ENCODE measurements at regions not wholly inside any gene's neighbourhood (a gene's known extent, or its start where the extent isn't known, plus 50 kb on each side); places are given as distances from the start of the nearest gene placed in this dataset.

DNA sequence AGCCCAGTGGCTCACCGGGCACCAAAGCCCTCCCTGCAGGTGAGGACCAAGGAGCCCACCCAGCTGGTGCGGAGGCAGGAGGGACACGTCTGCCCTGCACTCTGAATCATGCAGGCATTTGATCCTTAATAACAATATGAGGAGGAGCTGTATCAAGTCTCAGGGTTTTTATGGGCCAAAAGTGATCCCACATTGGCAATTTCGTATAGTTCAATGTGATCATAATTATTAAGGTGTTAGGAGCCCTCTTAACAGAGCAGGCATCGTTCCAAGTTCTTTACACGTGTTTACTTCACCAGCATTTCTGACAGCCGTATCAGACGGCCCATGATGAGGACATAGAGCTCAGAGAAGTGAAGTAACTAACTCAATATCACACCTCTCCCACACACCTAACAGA is 91.9 kb upstream of the PRR5 start:
- Histone ChIP-seq H3K9me3 (ENCODE audit: control insufficient read depth, insufficient read depth, low read depth, low read length) (no peaks in the 10 kb centered on the region), H3K4me3 (ENCODE audit: low read depth, low read length) (no peak overlapping the region), H3K36me3 (ENCODE audit: control insufficient read depth in 2 of 2, insufficient read depth in 1 of 2, low read length in 2 of 2) (no peaks in the 10 kb centered on the region), H3K27ac (ENCODE audit: extremely low read depth, low read depth, low read length) (no peak overlapping the region), H3K4me1 (ENCODE audit: control insufficient read depth, insufficient read depth, low read length) (no peaks in the 10 kb centered on the region)
- POLR2A ChIA-PET, result no interaction called here
- CTCF ChIA-PET, result interaction anchor here (1.0 to 5.0 kb wide), 2 partner anchors 16 to 616 kb away, joined by 3 to 25 read pairs; no protein-coding TSS in a partner anchor
- no peak for TF ChIP-seq ZNF391 (tag by site-specific recombination; IDR thresholded peaks at IDR 0.05; ENCODE audit: borderline replicate concordance, low read depth)
- TF ChIP-seq ZNF558 (tag by site-specific recombination; IDR thresholded peaks at IDR 0.05), result no peak
- TF ChIP-seq ZNF404 (tag by site-specific recombination; IDR thresholded peaks at IDR 0.05), result no peak
- no peak for TF ChIP-seq ZNF626 (tag by site-specific recombination; IDR thresholded peaks at IDR 0.05)
- no peak for TF ChIP-seq REPIN1 (tag by site-specific recombination; IDR thresholded peaks at IDR 0.05; ENCODE audit: low read depth)
- TF ChIP-seq ZSCAN16 (tag by site-specific recombination; IDR thresholded peaks at IDR 0.05), result no peak
- no peak for TF ChIP-seq KLF10 (tag by site-specific recombination; IDR thresholded peaks at IDR 0.05)
- TF ChIP-seq GLI4 (tag by site-specific recombination; IDR thresholded peaks at IDR 0.05), result no peak
- no peak for TF ChIP-seq ZNF114 (tag by site-specific recombination; IDR thresholded peaks at IDR 0.05)
- TF ChIP-seq ZNF324 (tag by site-specific recombination; IDR thresholded peaks at IDR 0.05), result no peak
- no peak for TF ChIP-seq TCF7L2 (IDR thresholded peaks at IDR 0.05; ENCODE audit: borderline replicate concordance, low read depth, low read length)
- TF ChIP-seq ZNF560 (tag by site-specific recombination; IDR thresholded peaks at IDR 0.05; ENCODE audit: borderline replicate concordance), result no peak
- no peak for TF ChIP-seq ZNF621 (tag by site-specific recombination; IDR thresholded peaks at IDR 0.05)
- TF ChIP-seq, protein P1, sequence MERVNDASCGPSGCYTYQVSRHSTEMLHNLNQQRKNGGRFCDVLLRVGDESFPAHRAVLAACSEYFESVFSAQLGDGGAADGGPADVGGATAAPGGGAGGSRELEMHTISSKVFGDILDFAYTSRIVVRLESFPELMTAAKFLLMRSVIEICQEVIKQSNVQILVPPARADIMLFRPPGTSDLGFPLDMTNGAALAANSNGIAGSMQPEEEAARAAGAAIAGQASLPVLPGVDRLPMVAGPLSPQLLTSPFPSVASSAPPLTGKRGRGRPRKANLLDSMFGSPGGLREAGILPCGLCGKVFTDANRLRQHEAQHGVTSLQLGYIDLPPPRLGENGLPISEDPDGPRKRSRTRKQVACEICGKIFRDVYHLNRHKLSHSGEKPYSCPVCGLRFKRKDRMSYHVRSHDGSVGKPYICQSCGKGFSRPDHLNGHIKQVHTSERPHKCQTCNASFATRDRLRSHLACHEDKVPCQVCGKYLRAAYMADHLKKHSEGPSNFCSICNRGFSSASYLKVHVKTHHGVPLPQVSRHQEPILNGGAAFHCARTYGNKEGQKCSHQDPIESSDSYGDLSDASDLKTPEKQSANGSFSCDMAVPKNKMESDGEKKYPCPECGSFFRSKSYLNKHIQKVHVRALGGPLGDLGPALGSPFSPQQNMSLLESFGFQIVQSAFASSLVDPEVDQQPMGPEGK (tag by site-specific recombination; IDR thresholded peaks at IDR 0.05), result no peak
- TF ChIP-seq ZNF501 (tag by site-specific recombination; IDR thresholded peaks at IDR 0.05), result no peak
- TF ChIP-seq ZNF777 (tag by site-specific recombination; IDR thresholded peaks at IDR 0.05; ENCODE audit: borderline replicate concordance), result no peak
- TF ChIP-seq, protein P2, sequence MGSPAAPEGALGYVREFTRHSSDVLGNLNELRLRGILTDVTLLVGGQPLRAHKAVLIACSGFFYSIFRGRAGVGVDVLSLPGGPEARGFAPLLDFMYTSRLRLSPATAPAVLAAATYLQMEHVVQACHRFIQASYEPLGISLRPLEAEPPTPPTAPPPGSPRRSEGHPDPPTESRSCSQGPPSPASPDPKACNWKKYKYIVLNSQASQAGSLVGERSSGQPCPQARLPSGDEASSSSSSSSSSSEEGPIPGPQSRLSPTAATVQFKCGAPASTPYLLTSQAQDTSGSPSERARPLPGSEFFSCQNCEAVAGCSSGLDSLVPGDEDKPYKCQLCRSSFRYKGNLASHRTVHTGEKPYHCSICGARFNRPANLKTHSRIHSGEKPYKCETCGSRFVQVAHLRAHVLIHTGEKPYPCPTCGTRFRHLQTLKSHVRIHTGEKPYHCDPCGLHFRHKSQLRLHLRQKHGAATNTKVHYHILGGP (tag by site-specific recombination; IDR thresholded peaks at IDR 0.05), result no peak
- TF ChIP-seq ZNF660 (tag by site-specific recombination; IDR thresholded peaks at IDR 0.05), result no peak
- no peak for TF ChIP-seq SP3 (tag by site-specific recombination; IDR thresholded peaks at IDR 0.05)

DNA sequence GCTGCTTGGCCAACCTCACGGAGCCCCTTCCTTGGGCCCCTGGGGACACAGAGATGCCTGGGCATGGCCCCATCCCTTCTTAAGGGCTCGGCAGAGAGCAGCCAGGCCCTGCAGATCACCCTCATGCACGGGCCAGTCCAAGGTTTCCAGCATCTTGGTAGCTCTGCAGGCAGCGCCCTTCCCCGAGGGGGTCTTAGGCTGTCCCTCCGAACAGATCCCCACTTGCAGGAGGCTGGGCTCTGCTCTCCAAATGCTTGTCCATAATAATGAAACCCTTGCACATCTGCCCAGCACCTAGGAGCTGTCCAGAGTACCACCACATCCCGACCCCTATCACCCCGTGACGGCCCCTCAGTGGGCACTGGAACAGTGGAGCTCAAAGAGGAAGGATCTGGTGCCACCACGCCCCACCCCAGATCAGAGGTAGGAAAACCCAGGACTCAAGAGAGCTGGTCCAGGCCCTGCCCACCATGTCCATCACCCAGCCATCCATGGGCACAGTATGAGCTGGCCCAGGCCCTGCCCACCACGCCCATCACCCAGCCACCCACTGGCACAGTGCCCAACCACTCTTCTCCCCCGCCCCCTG is 92.5 kb upstream of the PRR5 start:
- Histone ChIP-seq H3K9me3 (ENCODE audit: control insufficient read depth, insufficient read depth, low read depth, low read length) (no peaks in the 10 kb centered on the region), H3K4me3 (ENCODE audit: low read depth, low read length) (no peak overlapping the region), H3K4me1 (ENCODE audit: control insufficient read depth, insufficient read depth, low read length) (no peaks in the 10 kb centered on the region), H3K36me3 (ENCODE audit: control insufficient read depth in 2 of 2, insufficient read depth in 1 of 2, low read length in 2 of 2) (no peaks in the 10 kb centered on the region), H3K27ac (ENCODE audit: extremely low read depth, low read depth, low read length) (no peak overlapping the region)
- TF ChIP-seq REST (tag by site-specific recombination; IDR thresholded peaks at IDR 0.05), result peak; percentile 79
- peak; percentile 29; the same call in 1 of the 2 replicates for TF ChIP-seq ZFHX2 (tag by site-specific recombination; conservative IDR thresholded peaks at IDR 0.05)
- 0 out of 2 replicates have a peak, but pooled peaks have one; percentile 15 for TF ChIP-seq HIC1 (tag by site-specific recombination; IDR thresholded peaks at IDR 0.05)
- TF ChIP-seq HOXD13 (CRISPR knock-in tag; IDR thresholded peaks at IDR 0.05; ENCODE audit: borderline replicate concordance), result no peak
- ChIA-PET CTCF (interaction anchor here (1.0 to 5.0 kb wide), 2 partner anchors 17 to 616 kb away, joined by 3 to 25 read pairs; no protein-coding TSS in a partner anchor), POLR2A (no interaction called here)
